ENCODE measurements at regions not wholly inside any gene's neighbourhood (a gene's known extent, or its start where the extent isn't known, plus 50 kb on each side); places are given as distances from the start of the nearest gene placed in this dataset.

- Histone ChIP-seq H3K4me3 (no peak overlapping the region), H3K4me1 (no peaks in the 10 kb centered on the region), H3K36me3 (no peaks in the 10 kb centered on the region), H3K9me3 (no peaks in the 10 kb centered on the region), H3K27me3 (no peaks in the 10 kb centered on the region), H3K27ac (no peak overlapping the region)
- TF ChIP-seq CTCF (IDR thresholded peaks at IDR 0.05) = no peak
- no peak for TF ChIP-seq POLR2A (IDR thresholded peaks at IDR 0.05)
- DNase-seq = peak in 1 of 3 donors; percentile 4
These were observed 254.6 kb downstream of the LY86 start for GRCh38 chr6:6843057-6843627.

- Histone ChIP-seq H3K4me3 (no peak overlapping the region), H3K27me3 (no peaks in the 10 kb centered on the region), H3K9me3 (no peaks in the 10 kb centered on the region), H3K4me1 (no peaks in the 10 kb centered on the region), H3K36me3 (no peaks in the 10 kb centered on the region), H3K27ac (no peak overlapping the region)
- TF ChIP-seq POLR2A (IDR thresholded peaks at IDR 0.05) = no peak
- TF ChIP-seq CTCF (IDR thresholded peaks at IDR 0.05) = no peak
- peak in 1 of 3 donors; percentile 25 for DNase-seq
These were observed 255.3 kb downstream of the LY86 start for GRCh38 chr6:6843777-6844176.

- no peaks in the 10 kb centered on the region for H3K4me1 ChIP-seq
- TF ChIP-seq CTCF (IDR thresholded peaks at IDR 0.05) = no peak
- no peak for TF ChIP-seq POLR2A (IDR thresholded peaks at IDR 0.05)
- no peaks in the 10 kb centered on the region for H3K27me3 ChIP-seq
- no peak overlapping the region for H3K27ac ChIP-seq
- H3K4me3 ChIP-seq = no peak overlapping the region
- DNase-seq = peak in 2 of 3 donors; percentile 0 to 3
- no peaks in the 10 kb centered on the region for H3K36me3 ChIP-seq
- H3K9me3 ChIP-seq = no peaks in the 10 kb centered on the region
These were observed 256.0 kb downstream of the LY86 start for GRCh38 chr6:6844530-6844929.

- DNase-seq = no peak
- TF ChIP-seq POLR2A (IDR thresholded peaks at IDR 0.05) (no peak), CTCF (IDR thresholded peaks at IDR 0.05) (no peak)
- H3K4me1 ChIP-seq = peaks cover 0 to 1% (median 0%) of the 10 kb centered on the region in 4 donors
- no peaks in the 10 kb centered on the region for H3K9me3 ChIP-seq
- H3K36me3 ChIP-seq = no peaks in the 10 kb centered on the region
- H3K4me3 ChIP-seq = no peak overlapping the region
- H3K27ac ChIP-seq = no peak overlapping the region
- H3K27me3 ChIP-seq = no peaks in the 10 kb centered on the region
These were observed 257.1 kb downstream of the LY86 start for GRCh38 chr6:6845603-6846002.

DNA sequence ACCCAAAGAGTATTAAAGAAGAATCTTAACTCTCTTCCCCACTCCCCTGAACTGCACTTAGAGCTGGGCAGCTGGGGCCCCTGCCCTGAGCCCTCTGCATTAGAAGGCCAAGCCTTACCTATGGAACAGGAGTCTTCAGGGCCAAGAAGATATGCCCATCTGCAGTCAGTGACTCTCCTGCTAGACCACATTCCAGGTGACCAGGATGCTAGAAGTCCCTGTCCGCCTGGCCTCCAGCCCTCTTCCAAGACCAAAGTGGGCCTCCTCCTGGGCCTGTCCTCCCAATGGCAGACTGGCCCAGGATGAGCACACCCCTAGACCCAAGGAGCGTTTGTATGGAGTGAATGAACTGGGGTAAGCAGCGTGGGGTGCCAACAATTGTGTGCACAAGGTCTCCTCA, 259.1 kb downstream of the LY86 start:
- TF ChIP-seq POLR2A (IDR thresholded peaks at IDR 0.05) = no peak
- no peak for TF ChIP-seq CTCF (IDR thresholded peaks at IDR 0.05)
- Histone ChIP-seq H3K4me3 (no peak overlapping the region), H3K4me1 (peaks cover 0 to 8% (median 0%) of the 10 kb centered on the region in 4 donors)

More for the DNA sequence above, 259.1 kb downstream of the LY86 start:
- Histone ChIP-seq H3K27ac (no peak overlapping the region), H3K36me3 (no peaks in the 10 kb centered on the region), H3K9me3 (no peaks in the 10 kb centered on the region), H3K27me3 (no peaks in the 10 kb centered on the region)
- peak in 2 of 3 donors; percentile 9 to 27 for DNase-seq
